CD4-positive, alpha-beta T cell treated with Interleukin-15 for 4 hours (primary cell): ENCODE measurements at regions not wholly inside any gene's neighbourhood (a gene's known extent, or its start where the extent isn't known, plus 50 kb on each side); places are given as distances from the start of the nearest gene placed in this dataset.

ENCODE experiments used
- DNase-seq: peaks from one replicate; pipeline ENCODE4 v3.0.0-alpha.2; 2020; ENCODE audit warnings: low spot score

DNA sequence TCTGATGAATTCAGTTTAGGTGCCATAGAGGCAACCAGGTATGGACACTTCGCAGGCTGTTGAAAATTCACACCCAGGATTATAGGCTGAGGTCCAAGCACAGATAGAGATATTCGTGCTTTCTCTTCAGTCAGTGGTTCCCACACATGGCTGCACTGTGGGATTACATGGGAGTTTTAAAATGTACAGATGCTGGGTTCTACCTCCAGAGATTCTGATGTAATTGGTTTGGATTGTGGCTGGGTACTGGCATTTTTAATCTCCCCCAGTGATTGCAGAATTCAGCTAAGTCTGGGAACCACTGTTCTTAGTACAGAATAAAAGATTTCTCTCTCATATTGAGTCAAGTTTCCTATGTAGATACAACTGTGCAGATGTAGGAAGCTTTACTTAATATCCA is 91.6 kb downstream of the FOXB1 start:
- no peak for DNase-seq

DNA sequence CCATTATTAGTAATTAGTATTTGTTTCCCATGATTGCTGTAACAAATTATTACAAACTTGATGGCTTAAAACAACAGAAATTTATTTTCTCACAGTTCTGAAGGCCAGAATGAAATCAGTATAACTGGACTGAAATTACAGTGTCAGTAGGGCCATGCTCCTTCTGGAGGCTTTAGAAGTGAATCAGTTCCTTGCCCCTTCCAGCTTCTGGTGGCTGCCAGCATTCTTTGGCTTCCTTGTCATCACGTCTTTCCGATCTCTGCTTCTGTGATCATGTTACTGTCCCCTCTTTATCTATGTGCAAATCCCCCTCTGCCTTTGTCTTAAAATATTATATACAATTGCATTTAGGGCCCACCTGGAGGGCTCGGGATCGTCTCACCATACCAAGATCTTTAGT is 92.0 kb downstream of the FOXB1 start:
- DNase-seq = no peak

DNA sequence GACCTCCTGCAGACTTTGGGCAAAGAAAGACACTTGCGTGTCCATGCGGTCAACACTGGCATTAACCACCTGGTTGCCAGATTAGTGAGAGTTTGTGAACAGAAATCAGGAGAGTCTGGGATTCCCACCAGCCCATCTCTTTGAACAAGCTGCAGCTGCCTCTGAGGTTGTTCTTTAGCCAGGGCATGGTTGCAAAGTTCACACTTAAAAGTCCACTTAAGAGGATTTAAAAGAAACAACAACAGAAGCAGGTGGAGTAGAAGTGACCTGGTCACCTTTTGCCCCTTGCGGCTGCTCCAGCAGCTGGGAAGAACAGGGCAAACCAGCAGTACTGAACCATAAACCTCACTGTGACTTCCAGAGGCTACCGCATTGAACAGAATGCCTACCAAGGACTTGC is 97.3 kb downstream of the FOXB1 start:
- DNase-seq = no peak

DNA sequence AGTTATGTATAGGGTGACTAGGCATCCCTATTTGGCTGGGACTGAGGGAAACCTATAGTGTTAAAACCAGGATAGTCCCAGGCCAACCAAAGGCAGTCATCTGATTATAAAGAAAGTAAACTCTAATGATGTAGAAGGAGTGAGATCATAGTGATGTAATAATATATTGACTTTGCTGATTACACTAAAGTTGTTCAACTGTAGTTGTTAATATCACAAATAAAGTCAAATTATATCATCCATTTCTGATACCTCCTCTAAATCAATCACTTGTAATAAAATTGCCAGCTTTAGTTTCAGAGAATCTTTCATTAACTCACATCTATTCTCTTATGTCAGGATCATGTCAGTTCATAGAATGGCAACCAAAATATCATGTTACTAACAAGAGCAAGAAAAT is 98.6 kb downstream of the FOXB1 start:
- no peak for DNase-seq

DNA sequence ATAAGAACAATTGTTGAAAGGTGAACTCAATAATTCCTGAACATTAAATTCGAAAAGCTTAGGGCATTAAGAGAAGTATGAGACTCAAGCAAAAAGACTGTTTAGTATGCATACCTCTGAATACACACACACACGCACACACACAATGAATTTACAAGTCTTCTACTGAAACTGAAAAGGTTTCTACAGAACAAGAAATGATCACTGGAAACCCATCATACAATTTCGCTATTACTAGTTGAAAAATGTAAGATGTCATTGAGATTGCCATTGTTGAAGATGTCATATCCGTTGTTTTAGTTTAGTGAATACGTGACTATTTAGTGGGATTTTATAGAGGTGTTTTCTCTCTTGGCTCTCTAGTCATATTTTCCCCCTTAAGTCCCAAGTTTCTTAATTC is 106.8 kb downstream of the FOXB1 start:
- no peak for DNase-seq

DNA sequence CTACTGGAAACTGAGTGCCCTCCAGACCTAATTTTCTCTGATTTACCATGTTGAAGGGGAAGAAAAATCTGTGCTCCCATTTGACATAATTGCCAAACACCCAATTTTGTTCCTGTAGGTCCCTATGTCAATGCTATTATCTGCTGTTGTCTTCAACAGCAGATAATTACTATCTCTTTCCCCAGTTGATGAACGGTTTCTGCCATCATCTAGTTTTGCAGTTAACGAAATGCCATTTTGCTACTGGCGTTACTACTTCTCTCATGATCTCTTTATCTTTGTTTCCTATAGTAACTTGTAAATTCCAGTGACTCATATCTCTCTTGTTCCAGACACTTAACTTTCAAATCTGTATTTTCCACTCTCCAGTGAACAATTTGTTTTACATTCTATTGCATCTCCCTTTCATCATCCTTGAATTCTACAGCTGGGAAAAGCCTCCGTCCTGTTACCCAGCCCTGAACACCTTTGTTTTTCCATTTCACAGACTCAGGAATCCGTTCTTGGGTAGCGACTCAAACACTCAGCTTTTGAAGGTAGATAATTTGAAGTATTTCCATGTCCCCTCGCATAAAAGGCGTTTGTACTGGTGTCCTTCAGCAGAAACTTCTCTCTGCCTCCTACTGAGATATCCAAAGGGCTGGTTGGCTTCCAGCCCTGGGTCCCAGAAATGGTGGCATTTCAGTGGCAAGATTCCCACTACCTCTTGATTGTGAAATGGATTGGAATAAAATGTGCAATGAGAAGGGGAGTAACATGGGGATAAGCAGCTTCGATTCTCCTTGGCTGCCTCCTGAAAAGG is 111.7 kb downstream of the FOXB1 start:
- no peak for DNase-seq

DNA sequence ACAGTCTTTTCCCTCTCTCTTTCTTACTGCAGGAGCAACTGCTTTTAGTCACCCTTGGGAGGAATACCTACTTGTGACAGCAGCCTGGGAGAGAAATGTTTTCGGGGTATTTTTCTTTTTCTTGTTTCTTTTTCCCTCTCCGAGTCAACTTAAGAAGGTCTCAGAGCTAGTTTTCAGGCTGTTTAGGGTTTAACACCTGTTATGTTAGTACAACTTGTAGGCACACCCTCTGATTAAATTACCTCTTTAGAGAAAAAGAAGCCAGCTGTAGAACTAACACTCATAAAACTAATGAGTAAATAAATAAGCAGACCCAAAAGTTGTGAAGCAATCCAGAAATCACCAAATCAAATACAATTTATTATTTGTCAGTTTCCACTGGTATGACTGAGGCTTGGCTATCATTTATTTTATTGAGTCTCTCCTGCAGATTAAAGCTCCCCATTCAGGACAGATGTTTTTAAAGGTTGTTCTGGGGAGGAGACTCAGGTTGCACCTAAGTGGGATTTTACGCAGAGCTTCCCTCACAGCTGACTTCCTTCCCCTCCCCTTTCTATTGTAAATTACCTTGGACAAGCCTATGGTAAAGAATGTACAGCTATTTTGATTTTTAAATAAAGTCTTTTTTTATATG is 112.5 kb downstream of the FOXB1 start:
- DNase-seq = no peak

DNA sequence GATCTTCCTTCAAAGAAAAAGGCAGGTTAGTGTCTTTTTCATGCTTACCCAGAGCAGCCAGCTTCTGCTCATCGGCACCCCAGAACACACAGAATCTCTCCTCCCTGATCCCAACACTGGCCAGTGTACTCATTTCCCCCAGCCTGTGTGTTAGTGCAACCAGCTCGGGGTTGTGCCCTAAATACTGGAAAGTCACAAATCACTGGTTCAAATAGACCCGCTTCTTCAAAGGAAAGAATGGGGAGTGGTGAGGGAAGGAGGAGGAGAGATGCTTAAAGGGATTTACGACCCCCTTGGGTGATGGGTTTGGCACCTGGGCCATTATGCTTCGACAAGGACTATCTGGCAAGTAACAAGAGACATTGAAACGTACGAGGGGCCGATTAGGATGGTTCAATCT is 114.0 kb downstream of the FOXB1 start:
- DNase-seq = no peak

DNA sequence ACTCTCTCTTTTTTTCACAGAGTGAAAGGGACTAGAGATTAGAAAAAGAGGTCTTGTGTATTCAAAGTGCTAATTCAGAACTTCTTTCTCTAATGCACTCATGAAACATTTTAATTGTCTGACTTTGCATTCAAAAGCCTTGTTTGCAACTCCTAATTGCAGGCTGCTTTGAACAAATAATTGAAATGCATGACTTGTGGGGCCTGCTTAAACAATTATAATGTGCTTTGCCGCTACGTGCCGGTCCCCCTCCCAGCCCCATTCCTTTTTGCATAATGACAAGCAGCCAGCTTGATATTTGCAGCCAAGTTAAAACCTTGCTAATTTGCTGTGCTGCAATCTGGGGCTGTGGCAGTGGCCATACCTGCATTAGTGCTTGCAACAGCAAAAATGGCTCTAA is 114.5 kb downstream of the FOXB1 start:
- DNase-seq = no peak

DNA sequence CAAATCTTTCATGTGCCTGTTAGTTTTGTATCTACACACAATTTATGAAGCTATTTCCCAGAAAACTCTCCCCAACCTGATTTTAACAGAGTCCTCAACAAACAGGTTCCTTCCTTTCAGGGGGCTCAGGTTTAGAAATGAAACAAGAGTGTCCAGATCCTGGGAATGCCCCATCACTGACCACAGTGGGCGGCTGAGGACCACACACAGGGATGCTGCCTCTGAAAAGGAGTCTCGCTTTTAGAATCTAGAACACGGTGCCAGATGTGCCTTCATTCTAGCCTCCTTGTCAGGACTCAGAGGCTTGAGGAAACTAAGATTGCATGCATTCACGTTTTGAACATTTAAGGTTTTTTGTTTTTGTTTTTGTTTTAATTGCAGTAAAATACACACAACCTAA is 115.0 kb downstream of the FOXB1 start:
- DNase-seq = no peak

DNA sequence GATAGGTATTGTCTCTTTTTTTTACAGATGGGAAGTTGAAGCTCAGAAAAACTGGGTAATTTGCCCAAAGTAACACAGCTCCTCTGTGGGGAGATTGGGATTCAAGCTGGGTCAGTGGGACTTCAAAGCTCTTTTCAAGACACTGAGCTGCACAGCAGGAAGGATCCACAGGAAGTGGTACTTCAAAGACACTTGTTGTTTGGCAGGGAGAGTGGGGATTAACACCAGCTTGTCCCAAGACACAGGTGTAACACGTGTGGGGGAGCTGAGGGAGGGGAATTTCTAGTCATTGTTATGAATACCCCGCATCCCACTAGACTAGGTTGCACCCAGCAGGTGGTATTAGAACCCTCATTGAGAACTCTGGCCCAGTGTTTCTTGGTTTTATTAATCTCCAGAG is 116.0 kb downstream of the FOXB1 start:
- no peak for DNase-seq

DNA sequence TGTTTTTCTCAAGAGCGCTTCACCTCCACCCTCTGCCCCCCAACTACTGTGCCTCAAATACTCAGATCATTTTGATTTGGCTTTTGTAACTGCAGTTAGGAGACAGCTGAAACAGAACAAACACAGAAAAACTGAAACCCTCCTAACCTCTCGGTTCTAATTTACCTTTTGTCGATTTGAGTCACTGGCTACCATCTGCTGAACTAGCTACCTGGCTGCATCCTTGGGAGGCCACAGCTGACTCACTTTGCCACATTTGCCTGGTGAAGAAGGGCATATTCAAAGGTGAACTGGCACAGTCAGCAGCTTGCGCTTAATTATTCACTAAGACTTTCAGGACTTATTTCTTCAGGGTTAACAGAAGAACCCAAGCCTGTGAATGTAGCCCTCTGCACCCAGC is 117.7 kb downstream of the FOXB1 start:
- no peak for DNase-seq

DNA sequence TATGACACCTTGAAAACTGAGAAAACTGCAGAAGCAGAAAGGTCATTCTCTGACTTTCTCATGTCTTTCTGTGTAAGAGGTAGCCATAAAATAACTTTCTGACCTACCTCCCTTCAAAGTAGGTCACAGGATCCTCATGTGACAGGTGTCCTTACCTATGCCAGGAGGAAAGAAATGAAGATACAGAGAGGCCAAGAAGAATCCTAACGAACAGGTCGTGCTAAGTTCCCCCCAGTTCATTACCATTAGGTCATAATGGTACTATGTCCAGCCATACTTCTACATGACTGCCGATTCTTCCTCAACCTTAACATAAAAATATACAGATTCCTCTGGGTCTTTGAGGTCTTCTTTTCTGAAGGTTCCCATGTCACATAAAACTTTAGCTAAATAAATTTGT is 118.6 kb downstream of the FOXB1 start:
- DNase-seq = no peak

DNA sequence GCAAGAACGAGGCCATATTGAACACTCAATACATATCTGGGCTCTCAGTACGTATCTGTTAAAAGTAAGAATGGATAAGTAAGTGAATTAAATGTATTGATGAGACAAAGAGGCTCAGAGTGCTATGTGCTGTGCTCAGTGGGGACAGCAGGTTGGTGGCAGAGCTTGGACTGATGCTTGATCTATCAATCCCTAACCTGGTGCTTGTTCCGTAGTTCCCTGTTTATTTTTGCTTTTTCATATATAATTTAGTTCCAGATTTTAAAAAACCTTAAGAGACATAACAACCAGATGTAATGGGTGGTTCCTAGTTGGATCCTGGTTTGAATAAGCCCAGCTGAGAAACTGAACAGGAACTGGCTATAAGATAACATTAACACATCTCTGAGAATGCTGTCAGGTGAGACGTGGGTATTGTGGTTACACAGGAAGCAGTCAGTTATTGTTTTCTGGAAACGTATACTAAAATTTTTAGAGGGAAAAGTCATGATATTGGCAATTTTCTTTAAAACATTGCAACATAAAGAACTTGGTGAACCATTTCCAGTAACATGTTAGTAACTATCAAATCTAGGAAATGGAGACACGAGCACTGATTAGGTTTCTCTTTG is 120.5 kb downstream of the FOXB1 start:
- DNase-seq = no peak

DNA sequence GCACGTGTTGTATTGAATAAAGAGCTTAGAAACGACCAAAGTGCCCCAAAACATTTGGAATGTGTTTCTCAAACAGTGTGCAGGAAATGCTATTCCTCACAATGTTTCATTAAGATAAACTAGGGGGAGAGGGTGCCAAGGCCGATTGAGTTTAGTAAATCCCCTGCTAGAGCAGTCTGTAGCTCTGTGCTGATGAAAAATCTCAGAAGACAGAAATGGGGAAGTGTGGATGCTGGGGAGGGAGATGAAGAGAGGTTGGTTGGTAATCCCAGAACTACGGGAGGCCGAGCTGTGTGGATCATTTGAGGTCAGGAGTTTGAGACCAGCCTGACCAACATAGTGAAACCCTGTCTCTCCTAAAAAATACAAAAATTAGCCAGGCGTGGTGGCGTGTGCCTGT is 121.2 kb downstream of the FOXB1 start:
- DNase-seq = no peak

DNA sequence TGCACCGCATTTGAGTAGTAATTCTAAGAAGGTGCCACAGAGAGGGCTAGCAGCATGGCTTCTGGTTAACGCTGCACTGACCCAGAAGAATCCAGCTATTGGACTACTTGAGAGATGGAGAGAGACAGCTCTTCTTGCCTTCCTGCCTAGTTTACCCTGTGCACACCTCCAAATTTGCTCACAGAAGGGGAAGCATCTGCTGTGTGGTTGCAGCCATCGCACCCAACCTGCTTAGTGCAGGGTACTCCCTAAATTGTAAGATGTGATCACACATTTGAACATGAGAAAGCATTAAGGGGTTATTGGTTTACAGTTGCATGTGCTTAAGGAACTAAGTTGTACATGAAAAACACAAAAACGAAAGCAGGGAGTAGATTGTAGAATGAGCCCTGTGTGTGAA is 122.1 kb downstream of the FOXB1 start:
- DNase-seq = no peak

DNA sequence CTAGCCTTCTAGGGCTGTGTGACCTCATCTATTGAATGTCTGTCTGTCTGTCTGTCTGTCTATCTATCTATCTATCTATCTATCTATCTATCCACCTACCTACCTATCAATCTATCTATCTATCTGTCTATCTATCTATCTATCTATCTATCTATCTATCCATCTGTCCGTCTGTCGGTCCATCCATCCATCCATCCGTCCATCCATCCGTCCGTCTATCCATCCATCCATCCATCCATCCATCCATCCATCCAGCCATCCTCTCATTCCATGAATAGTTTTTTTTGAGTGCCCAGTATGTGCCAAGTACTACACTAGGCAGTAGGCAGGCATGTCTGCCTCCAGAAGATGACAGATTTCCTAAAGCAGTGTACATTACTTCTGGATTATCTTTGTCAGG is 122.5 kb downstream of the FOXB1 start:
- no peak for DNase-seq

DNA sequence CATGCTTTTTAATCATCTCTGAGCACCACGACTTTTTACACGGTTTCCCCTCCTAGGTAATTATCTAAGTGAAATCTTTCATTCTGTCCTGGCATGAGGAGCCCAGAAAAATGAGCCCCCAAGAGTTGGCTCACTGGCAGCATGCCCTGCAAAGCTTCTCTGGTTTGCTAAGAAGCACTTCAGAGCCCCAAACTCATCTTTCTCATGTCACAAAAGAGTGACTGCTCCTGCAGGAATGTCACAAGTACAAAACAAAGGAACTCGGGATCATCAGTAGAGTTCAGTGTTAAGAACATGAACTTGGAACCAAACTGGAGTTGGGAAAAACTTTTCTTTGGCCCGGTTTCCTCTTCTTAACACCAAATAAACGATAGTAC is 123.9 kb downstream of the FOXB1 start:
- no peak for DNase-seq

DNA sequence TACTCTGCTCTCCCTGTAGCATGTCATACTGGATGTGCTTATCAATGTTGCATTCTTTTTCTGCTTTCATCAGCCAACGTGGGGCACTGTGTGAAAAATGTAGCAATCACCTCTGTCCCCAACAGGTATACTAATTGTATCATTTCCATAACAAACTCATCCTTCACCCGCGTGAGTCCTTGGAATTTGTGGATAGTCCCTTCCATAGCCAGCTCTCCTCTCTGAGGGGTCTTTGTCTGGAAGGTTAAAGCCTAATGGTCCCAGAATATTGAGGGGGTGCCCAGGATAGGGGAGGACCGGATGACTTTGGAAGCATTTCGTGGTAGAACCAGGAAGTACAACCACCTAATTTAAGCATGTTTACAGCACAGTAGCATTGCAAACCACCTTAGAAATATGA is 124.6 kb downstream of the FOXB1 start:
- no peak for DNase-seq

DNA sequence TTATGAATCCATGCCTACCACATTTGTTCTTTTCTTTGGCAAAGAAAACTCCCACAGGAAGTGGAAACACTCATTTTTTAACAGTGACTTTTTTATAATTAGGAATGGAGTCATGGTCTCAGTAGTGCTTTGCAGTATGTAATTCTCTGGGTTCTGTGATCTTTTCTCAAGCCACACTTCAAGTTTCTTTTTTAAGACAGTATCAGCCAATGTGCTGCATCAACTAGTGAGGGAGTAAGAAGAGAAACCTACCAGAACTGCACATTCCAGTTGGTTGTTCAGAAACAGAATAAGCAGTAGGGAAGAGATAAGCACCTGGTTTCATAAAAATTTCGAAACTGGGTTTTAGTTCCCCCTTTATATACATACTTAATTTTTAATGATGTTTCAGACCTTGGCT is 126.3 kb downstream of the FOXB1 start:
- DNase-seq = no peak

DNA sequence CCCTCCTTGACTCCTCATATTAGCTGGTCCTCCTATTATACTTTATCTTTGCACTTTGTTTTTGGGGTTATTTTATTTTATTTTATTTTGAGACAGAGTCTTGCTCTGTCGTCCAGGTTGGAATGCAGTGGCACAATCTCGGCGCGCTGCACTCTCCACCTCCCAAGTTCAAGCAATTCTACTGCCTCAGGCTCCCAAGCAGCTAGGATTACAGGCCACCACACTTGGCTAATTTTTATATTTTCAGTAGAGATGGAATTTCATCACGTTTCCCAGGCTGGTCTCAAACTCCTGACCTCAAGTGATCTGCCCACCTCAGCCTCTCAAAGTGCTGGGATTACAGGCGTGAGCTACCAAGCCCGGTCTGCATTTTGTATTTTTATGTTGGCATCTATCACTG is 126.7 kb downstream of the FOXB1 start:
- DNase-seq = no peak

DNA sequence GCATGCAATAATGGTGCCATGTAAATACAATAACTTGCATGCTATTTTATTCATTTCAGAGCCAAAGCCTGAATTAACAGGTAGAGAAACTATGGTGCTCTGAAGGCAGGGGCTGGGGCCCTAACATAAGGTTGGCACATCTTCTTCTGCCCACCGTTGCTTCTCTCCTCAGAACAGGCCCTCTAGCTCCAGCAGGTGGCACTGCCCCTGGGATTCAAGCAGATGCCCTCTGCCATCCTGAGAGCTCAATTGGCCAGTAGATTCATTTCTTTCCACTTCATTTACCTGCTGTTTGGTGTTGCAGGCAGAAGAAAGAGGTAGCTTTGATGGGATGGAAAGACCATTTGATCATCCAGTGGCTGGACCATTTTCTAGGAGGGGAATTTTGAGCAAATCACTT is 130.5 kb downstream of the FOXB1 start:
- no peak for DNase-seq

DNA sequence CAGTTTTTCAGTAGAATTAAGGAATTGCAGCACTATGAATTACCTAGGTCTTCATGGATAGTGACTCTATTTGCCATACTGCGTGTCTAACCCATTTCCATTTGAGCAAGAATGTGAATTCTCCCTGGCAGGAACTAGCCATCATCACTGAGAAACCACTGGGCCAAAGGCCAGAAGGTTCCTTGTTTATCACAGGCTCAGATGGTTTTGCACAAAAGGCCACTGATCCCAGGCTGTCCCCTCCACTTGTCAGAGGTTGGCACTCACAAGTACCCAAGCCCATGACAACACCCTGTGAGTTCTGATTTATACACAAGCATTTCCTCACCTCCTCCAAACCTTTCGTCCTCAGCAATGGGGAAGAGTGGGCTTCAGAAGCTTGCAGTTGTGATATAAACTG is 131.8 kb downstream of the FOXB1 start:
- no peak for DNase-seq
